Duodenal mucosa (tissue), 2 donors: ENCODE measurements at regions not wholly inside any gene's neighbourhood (a gene's known extent, or its start where the extent isn't known, plus 50 kb on each side); places are given as distances from the start of the nearest gene placed in this dataset.

Experiments used
- H3K27ac ChIP-seq: one replicate; pipeline ENCODE4 v1.7.0; 2013; ENCODE audit warnings: low read depth, low read length
- H3K27me3 ChIP-seq, 2 donors: one replicate each; pipeline ENCODE4 v1.7.0; 2013; ENCODE audit warnings: low read length in 2 of 2, control low read depth in 1 of 2; ENCODE audit not compliant: insufficient read depth in 2 of 2, control insufficient read depth in 1 of 2
- H3K36me3 ChIP-seq, 2 donors: one replicate each; pipeline ENCODE4 v1.7.0; 2013; ENCODE audit warnings: low read length in 2 of 2, control low read depth in 1 of 2; ENCODE audit not compliant: insufficient read depth in 2 of 2, control insufficient read depth in 1 of 2
- H3K4me1 ChIP-seq, 2 donors: one replicate each; pipeline ENCODE4 v1.7.0; 2013; ENCODE audit warnings: low read length in 2 of 2, control low read depth in 1 of 2; ENCODE audit not compliant: insufficient read depth in 2 of 2, control insufficient read depth in 1 of 2
- H3K4me3 ChIP-seq, 2 donors: one replicate each; pipeline ENCODE4 v1.7.0; 2013; ENCODE audit warnings: low read length in 2 of 2, low read depth in 1 of 2
- H3K9ac ChIP-seq, 2 donors: one replicate each; pipeline ENCODE4 v1.7.0; 2013; ENCODE audit warnings: low read length in 2 of 2, low read depth in 1 of 2
- H3K9me3 ChIP-seq, 2 donors: one replicate each; pipeline ENCODE4 v1.7.0; 2013; ENCODE audit warnings: low read length in 2 of 2, control low read depth in 1 of 2; ENCODE audit not compliant: control insufficient read depth in 1 of 2

GRCh38 chr2:33812707-33813106, 213.6 kb upstream of the FAM98A start:
- Histone ChIP-seq H3K9ac (no peak overlapping the region), H3K4me3 (no peak overlapping the region), H3K9me3 (no peaks in the 10 kb centered on the region), H3K27me3 (no peaks in the 10 kb centered on the region), H3K36me3 (no peaks in the 10 kb centered on the region), H3K4me1 (no peaks in the 10 kb centered on the region), H3K27ac (no peak overlapping the region)

- no peak overlapping the region for H3K27ac ChIP-seq
- H3K4me1 ChIP-seq = no peaks in the 10 kb centered on the region
These were observed 211.1 kb upstream of the FAM98A start for GRCh38 chr2:33810046-33810835.

GRCh38 chr2:33806041-33806440, 206.9 kb upstream of the FAM98A start:
- H3K27me3 ChIP-seq = no peaks in the 10 kb centered on the region
- no peak overlapping the region for H3K9ac ChIP-seq
- H3K36me3 ChIP-seq = no peaks in the 10 kb centered on the region
- H3K9me3 ChIP-seq = no peaks in the 10 kb centered on the region
- no peak overlapping the region for H3K4me3 ChIP-seq
- no peak overlapping the region for H3K27ac ChIP-seq
- H3K4me1 ChIP-seq = no peaks in the 10 kb centered on the region

More at GRCh38 chr2:33810046-33810835, 211.1 kb upstream of the FAM98A start:
- Histone ChIP-seq H3K4me3 (no peak overlapping the region), H3K36me3 (no peaks in the 10 kb centered on the region), H3K9ac (no peak overlapping the region), H3K27me3 (no peaks in the 10 kb centered on the region), H3K9me3 (no peaks in the 10 kb centered on the region)

- H3K9me3 ChIP-seq = no peaks in the 10 kb centered on the region
- no peak overlapping the region for H3K4me3 ChIP-seq
- H3K36me3 ChIP-seq = no peaks in the 10 kb centered on the region
- no peak overlapping the region for H3K9ac ChIP-seq
- no peaks in the 10 kb centered on the region for H3K4me1 ChIP-seq
- no peak overlapping the region for H3K27ac ChIP-seq
- no peaks in the 10 kb centered on the region for H3K27me3 ChIP-seq
These were observed 205.1 kb upstream of the FAM98A start for GRCh38 chr2:33804155-33804554.

GRCh38 chr2:33796511-33796910, 197.4 kb upstream of the FAM98A start:
- H3K27me3 ChIP-seq = no peaks in the 10 kb centered on the region
- H3K27ac ChIP-seq = no peak overlapping the region
- H3K4me3 ChIP-seq = no peak overlapping the region
- no peaks in the 10 kb centered on the region for H3K4me1 ChIP-seq
- H3K9me3 ChIP-seq = peaks cover 5 to 8% of the 10 kb centered on the region in 2 donors
- H3K9ac ChIP-seq = no peak overlapping the region
- H3K36me3 ChIP-seq = no peaks in the 10 kb centered on the region

GRCh38 chr2:33791625-33792024, 192.5 kb upstream of the FAM98A start:
- Histone ChIP-seq H3K9ac (no peak overlapping the region), H3K9me3 (peaks cover 4 to 5% of the 10 kb centered on the region in 2 donors), H3K36me3 (no peaks in the 10 kb centered on the region), H3K27me3 (no peaks in the 10 kb centered on the region), H3K4me3 (no peak overlapping the region), H3K4me1 (no peaks in the 10 kb centered on the region), H3K27ac (no peak overlapping the region)

GRCh38 chr2:33788044-33788443, 188.9 kb upstream of the FAM98A start:
- H3K27me3 ChIP-seq = no peaks in the 10 kb centered on the region
- H3K27ac ChIP-seq = no peak overlapping the region
- no peak overlapping the region for H3K9ac ChIP-seq
- H3K36me3 ChIP-seq = no peaks in the 10 kb centered on the region
- no peak overlapping the region for H3K4me3 ChIP-seq
- H3K9me3 ChIP-seq = peaks cover 4 to 5% of the 10 kb centered on the region in 2 donors
- H3K4me1 ChIP-seq = no peaks in the 10 kb centered on the region

- H3K4me3 ChIP-seq = no peak overlapping the region
- H3K9ac ChIP-seq = no peak overlapping the region
- H3K9me3 ChIP-seq = no peaks in the 10 kb centered on the region
- no peaks in the 10 kb centered on the region for H3K36me3 ChIP-seq
- H3K4me1 ChIP-seq = no peaks in the 10 kb centered on the region
- no peak overlapping the region for H3K27ac ChIP-seq
- H3K27me3 ChIP-seq = no peaks in the 10 kb centered on the region
These were observed 187.8 kb upstream of the FAM98A start for GRCh38 chr2:33786881-33787280.

- Histone ChIP-seq H3K9me3 (no peaks in the 10 kb centered on the region), H3K36me3 (no peaks in the 10 kb centered on the region), H3K27ac (no peak overlapping the region), H3K27me3 (no peaks in the 10 kb centered on the region), H3K9ac (no peak overlapping the region), H3K4me1 (no peaks in the 10 kb centered on the region), H3K4me3 (no peak overlapping the region)
These were observed 186.4 kb upstream of the FAM98A start for GRCh38 chr2:33785201-33786106.

GRCh38 chr2:33784488-33784887, 185.4 kb upstream of the FAM98A start:
- Histone ChIP-seq H3K9me3 (no peaks in the 10 kb centered on the region), H3K9ac (no peak overlapping the region), H3K36me3 (no peaks in the 10 kb centered on the region), H3K4me3 (no peak overlapping the region), H3K27ac (no peak overlapping the region), H3K27me3 (no peaks in the 10 kb centered on the region), H3K4me1 (no peaks in the 10 kb centered on the region)
